Coronary artery (tissue), 2 donors: ENCODE measurements at regions not wholly inside any gene's neighbourhood (a gene's known extent, or its start where the extent isn't known, plus 50 kb on each side); places are given as distances from the start of the nearest gene placed in this dataset.
"Not testable (repeated sequence)": the region's sequence is repeated elsewhere in the genome, so short reads cannot be mapped to it uniquely, and the experiment has no call there.

ENCODE experiments used
- DNase-seq: peaks from one replicate; pipeline ENCODE4 v3.0.0-alpha.2; 2017; ENCODE audit warnings: low spot score
- H3K27ac ChIP-seq, 2 donors: fragments of 200-600 bp; sonication (generic); one replicate each; pipeline ENCODE4 v1.5.1; 2016 to 2019
- H3K4me3 ChIP-seq: fragments of 200-600 bp; sonication (generic); 2 replicates; pipeline ENCODE4 v1.5.1; 2016; ENCODE audit warnings: mild to moderate bottlenecking, moderate library complexity

- not testable (repeated sequence) for H3K4me3 ChIP-seq, DNase-seq, H3K27ac ChIP-seq
Measured at GRCh38 chr7:153969016-153969415, 83.2 kb upstream of the DPP6 start.

- not testable (repeated sequence) for DNase-seq, H3K4me3 ChIP-seq, H3K27ac ChIP-seq
Measured at GRCh38 chr7:153974603-153975002, 77.6 kb upstream of the DPP6 start.

GRCh38 chr7:153976745-153977144, 75.5 kb upstream of the DPP6 start:
- DNase-seq, H3K27ac ChIP-seq, H3K4me3 ChIP-seq: not testable (repeated sequence)

GRCh38 chr7:153983186-153983585, 69.0 kb upstream of the DPP6 start:
- H3K4me3 ChIP-seq, H3K27ac ChIP-seq, DNase-seq: not testable (repeated sequence)

GRCh38 chr7:153989066-153989627, 63.1 kb upstream of the DPP6 start:
- not testable (repeated sequence) for H3K4me3 ChIP-seq, DNase-seq

DNA sequence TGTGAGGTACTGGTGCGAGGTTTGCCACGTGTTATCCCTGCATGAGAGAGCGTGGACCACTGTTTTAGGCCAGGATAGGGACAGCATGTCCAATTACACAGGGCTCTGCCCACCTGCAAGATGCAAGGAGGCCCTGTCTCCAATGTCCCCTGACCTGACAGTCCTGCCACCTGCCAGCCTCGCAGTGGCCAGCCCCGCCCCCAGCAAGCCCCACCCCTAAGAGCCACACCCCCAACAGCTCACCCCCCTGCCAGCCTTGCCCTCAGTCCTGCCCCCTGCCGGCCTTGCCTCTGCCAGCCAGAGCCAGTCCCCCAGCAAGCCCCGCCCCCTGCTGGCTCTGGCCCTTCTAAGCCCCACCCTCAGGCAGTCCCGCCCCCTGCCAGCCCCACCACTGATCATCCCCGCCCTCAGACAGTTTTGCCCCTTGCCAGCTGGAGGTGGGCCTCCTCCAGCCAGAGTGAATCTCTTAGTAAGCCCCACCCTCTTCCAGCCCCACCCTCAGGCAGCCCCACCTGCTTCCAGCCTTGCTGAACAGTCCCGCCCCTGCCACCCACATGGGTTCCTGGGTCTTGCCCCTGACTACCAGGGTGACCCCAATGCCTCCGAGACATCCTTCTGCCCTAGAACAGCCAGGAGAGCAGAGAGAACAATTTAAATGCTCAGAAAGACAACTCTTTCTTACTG, 62.3 kb upstream of the DPP6 start:
- H3K4me3 ChIP-seq, H3K27ac ChIP-seq, DNase-seq: not testable (repeated sequence)

More at GRCh38 chr7:153989066-153989627, 63.1 kb upstream of the DPP6 start:
- H3K27ac ChIP-seq: not testable (repeated sequence)

GRCh38 chr7:153991471-153991870, 60.7 kb upstream of the DPP6 start:
- not testable (repeated sequence) for H3K4me3 ChIP-seq, DNase-seq, H3K27ac ChIP-seq

GRCh38 chr7:153993402-153993801, 58.8 kb upstream of the DPP6 start:
- H3K27ac ChIP-seq, DNase-seq, H3K4me3 ChIP-seq: not testable (repeated sequence)

- not testable (repeated sequence) for DNase-seq, H3K4me3 ChIP-seq, H3K27ac ChIP-seq
Measured at GRCh38 chr7:153998896-153999295, 53.3 kb upstream of the DPP6 start.
